ENCODE measurements at regions not wholly inside any gene's neighbourhood (a gene's known extent, or its start where the extent isn't known, plus 50 kb on each side); places are given as distances from the start of the nearest gene placed in this dataset.

DNA sequence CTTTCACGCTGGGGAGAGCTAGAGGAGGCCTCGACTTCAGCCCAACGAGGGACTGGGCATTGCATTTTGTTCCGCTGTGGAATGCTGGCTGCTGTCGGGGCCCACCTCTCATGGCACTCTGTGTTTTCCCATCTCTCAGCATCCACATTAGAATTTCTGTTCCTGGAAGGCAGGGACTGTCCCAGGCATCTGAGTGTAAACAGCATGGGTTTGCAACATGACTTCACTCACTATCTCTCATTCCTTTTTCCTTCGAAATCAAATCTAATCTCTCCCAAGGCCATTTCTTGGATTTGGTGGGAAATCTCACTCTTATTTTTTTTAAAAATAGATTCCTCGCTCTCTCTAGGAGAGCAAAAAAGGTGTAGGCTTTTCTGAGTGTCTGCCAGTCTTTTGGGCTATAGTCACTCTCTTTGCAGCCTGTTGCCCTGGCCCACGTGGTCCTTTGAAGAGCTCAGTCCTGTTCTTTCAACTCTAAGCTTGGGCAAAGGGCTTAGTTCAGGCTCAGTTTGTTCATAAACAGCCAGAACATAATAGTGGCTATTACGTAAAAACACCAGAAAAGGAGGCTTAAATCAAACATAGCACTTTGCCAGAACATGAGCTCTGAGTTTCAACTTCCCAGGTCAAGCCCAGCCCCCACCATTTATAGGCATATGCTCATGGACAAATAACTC lies 284.6 kb upstream of the ZFP64 start:
- Histone ChIP-seq H3K27me3 (replicated peaks in 1 of 4; ENCODE audit: control extremely low read depth in 1 of 4, control insufficient read depth in 3 of 4, insufficient read depth in 4 of 4, low read length in 3 of 4) (peaks cover 0 to 2% (median 0%) of the 10 kb centered on the region in 4 experiments), H3K4me1 (ENCODE audit: control insufficient read depth in 2 of 2, insufficient read depth in 2 of 2, low read length in 2 of 2) (no peaks in the 10 kb centered on the region), H3K4me3 (ENCODE audit: control extremely low read depth in 1 of 5, extremely low read depth in 1 of 5, insufficient read depth in 1 of 5, low read depth in 2 of 5, low read length in 4 of 5) (no peak overlapping the region), H3K36me3 (replicated peaks in 1 of 2; ENCODE audit: control extremely low read depth in 1 of 2, control insufficient read depth in 1 of 2, extremely low read depth in 1 of 2, insufficient read depth in 2 of 2, low read length in 1 of 2) (no peaks in the 10 kb centered on the region), H3K4me2 (replicated peaks; ENCODE audit: low read depth, low read length, poor library complexity, severe bottlenecking) (no peak overlapping the region), H3K9me3 (ENCODE audit: control extremely low read depth in 1 of 3, control insufficient read depth in 2 of 3, insufficient read depth in 1 of 3, low read length in 2 of 3) (no peaks in the 10 kb centered on the region), H2AFZ (ENCODE audit: insufficient read depth, low read depth, low read length, poor library complexity, severe bottlenecking) (no peak overlapping the region), H3K9ac (ENCODE audit: low read length) (no peak overlapping the region), H3K79me2 (ENCODE audit: control insufficient read depth, insufficient read depth, low read length) (no peaks in the 10 kb centered on the region), H4K20me1 (ENCODE audit: control insufficient read depth, insufficient read depth, low read length, poor library complexity, severe bottlenecking) (no peaks in the 10 kb centered on the region), H3K27ac (ENCODE audit: low read length in 2 of 2) (no peak overlapping the region)
- 84% methylated on average over 7 of the region's 9 CpGs for WGBS (ENCODE audit: insufficient coverage)
- ATAC-seq (ENCODE audit: low read depth) (no peak), DNase-seq (no peak)
- Mint-ChIP-seq H3K9me3 (ENCODE audit: insufficient read depth) (no peaks in the 10 kb centered on the region), H3K27ac (no peak overlapping the region), H3K27me3 (peaks cover 3% of the 10 kb centered on the region), H3K4me3 (no peak overlapping the region), H3K4me1 (no peaks in the 10 kb centered on the region)
- TF ChIP-seq, protein P1, sequence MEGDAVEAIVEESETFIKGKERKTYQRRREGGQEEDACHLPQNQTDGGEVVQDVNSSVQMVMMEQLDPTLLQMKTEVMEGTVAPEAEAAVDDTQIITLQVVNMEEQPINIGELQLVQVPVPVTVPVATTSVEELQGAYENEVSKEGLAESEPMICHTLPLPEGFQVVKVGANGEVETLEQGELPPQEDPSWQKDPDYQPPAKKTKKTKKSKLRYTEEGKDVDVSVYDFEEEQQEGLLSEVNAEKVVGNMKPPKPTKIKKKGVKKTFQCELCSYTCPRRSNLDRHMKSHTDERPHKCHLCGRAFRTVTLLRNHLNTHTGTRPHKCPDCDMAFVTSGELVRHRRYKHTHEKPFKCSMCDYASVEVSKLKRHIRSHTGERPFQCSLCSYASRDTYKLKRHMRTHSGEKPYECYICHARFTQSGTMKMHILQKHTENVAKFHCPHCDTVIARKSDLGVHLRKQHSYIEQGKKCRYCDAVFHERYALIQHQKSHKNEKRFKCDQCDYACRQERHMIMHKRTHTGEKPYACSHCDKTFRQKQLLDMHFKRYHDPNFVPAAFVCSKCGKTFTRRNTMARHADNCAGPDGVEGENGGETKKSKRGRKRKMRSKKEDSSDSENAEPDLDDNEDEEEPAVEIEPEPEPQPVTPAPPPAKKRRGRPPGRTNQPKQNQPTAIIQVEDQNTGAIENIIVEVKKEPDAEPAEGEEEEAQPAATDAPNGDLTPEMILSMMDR (IDR thresholded peaks at IDR 0.05): no peak
- TF ChIP-seq EZH2 (IDR thresholded peaks at IDR 0.05; ENCODE audit: borderline replicate concordance, insufficient read depth, low read depth, low read length, poor library complexity, severe bottlenecking): no peak
- ChIA-PET CTCF (no interaction called here), POLR2A (no interaction called here)
- intact Hi-C loops (cut with micrococcal nuclease): no loop called here

DNA sequence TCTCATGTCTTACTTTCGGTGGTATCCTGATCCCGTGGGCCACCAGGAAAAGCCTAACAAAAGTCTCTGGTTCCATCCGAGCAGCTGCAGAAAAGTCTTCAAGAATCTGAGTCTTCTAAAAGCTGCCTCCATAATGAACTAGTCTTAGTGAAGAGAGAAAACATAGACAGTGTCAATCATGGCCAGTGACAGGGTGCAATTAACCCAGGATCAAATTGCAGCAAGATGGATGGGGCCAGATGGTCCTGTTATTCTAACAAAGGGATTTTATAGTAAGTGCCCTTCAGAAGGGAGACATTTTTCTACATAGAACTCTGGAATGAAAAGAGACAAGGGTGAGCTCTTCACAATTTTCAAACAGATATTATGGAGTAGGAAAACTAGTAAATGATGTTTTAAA lies 281.6 kb upstream of the ZFP64 start:
- WGBS (ENCODE audit: insufficient coverage): 57% methylated on average over 1 of the region's 3 CpGs
- CTCF ChIA-PET: no interaction called here

More for the DNA sequence above, 281.6 kb upstream of the ZFP64 start:
- no peaks in the 10 kb centered on the region for H3K79me2 ChIP-seq (ENCODE audit: control insufficient read depth, insufficient read depth, low read length)
- no peak overlapping the region for H2AFZ ChIP-seq (ENCODE audit: insufficient read depth, low read depth, low read length, poor library complexity, severe bottlenecking)
- Mint-ChIP-seq H3K9me3 (ENCODE audit: insufficient read depth) (no peaks in the 10 kb centered on the region), H3K4me3 (no peak overlapping the region), H3K27ac (no peak overlapping the region), H3K27me3 (peaks cover 5% of the 10 kb centered on the region), H3K4me1 (no peaks in the 10 kb centered on the region)
- no peak overlapping the region for H3K4me3 ChIP-seq (ENCODE audit: control extremely low read depth in 1 of 5, extremely low read depth in 1 of 5, insufficient read depth in 1 of 5, low read depth in 2 of 5, low read length in 4 of 5)
- no peak for DNase-seq
- no peaks in the 10 kb centered on the region for H3K36me3 ChIP-seq (replicated peaks in 1 of 2; ENCODE audit: control extremely low read depth in 1 of 2, control insufficient read depth in 1 of 2, extremely low read depth in 1 of 2, insufficient read depth in 2 of 2, low read length in 1 of 2)
- H3K9ac ChIP-seq (ENCODE audit: low read length): no peak overlapping the region
- intact Hi-C loops (cut with micrococcal nuclease): no loop called here
- TF ChIP-seq EZH2 (IDR thresholded peaks at IDR 0.05; ENCODE audit: borderline replicate concordance, insufficient read depth, low read depth, low read length, poor library complexity, severe bottlenecking): no peak
- TF ChIP-seq, protein P1 (IDR thresholded peaks at IDR 0.05): no peak
- no peaks in the 10 kb centered on the region for H4K20me1 ChIP-seq (ENCODE audit: control insufficient read depth, insufficient read depth, low read length, poor library complexity, severe bottlenecking)
- H3K4me1 ChIP-seq (ENCODE audit: control insufficient read depth in 2 of 2, insufficient read depth in 2 of 2, low read length in 2 of 2): no peaks in the 10 kb centered on the region
- ATAC-seq (ENCODE audit: low read depth): no peak
- no peaks in the 10 kb centered on the region for H3K9me3 ChIP-seq (ENCODE audit: control extremely low read depth in 1 of 3, control insufficient read depth in 2 of 3, insufficient read depth in 1 of 3, low read length in 2 of 3)
- H3K27me3 ChIP-seq (replicated peaks in 1 of 4; ENCODE audit: control extremely low read depth in 1 of 4, control insufficient read depth in 3 of 4, insufficient read depth in 4 of 4, low read length in 3 of 4): peaks cover 0 to 2% (median 0%) of the 10 kb centered on the region in 4 experiments
- H3K4me2 ChIP-seq (replicated peaks; ENCODE audit: low read depth, low read length, poor library complexity, severe bottlenecking): no peak overlapping the region
- POLR2A ChIA-PET: no interaction called here
- no peak overlapping the region for H3K27ac ChIP-seq (ENCODE audit: low read length in 2 of 2)
